Activated CD4-positive, alpha-beta T cell treated with anti-CD3 and anti-CD28 coated beads, Interleukin-2, amount 10 ng/mL, durations not matched to agents 7 days and 5 days (primary cell): ENCODE measurements at regions not wholly inside any gene's neighbourhood (a gene's known extent, or its start where the extent isn't known, plus 50 kb on each side); places are given as distances from the start of the nearest gene placed in this dataset.

ENCODE experiments used
- CTCF ChIA-PET: fragments of 350-600 bp; sonication (Branson Sonifier 250); formaldehyde crosslinking; loops from one replicate; lab custom pipeline; 2021; ENCODE audit warnings: antibody characterized with exemption; lab: Charles Lee
- POLR2A ChIA-PET: fragments of 350-600 bp; sonication (Branson Sonifier 250); formaldehyde crosslinking; loops from one replicate; lab custom pipeline; 2021; ENCODE audit warnings: antibody characterized with exemption; lab: Charles Lee
- DNase-seq: peaks from one replicate; pipeline ENCODE4 v3.0.0-alpha.2; 2020
- H3K27ac Mint-ChIP-seq: one replicate; pipeline ENCODE4 v1.8.0; 2021; ENCODE audit warnings: mild to moderate bottlenecking, moderate library complexity, mixed read lengths
- H3K27me3 Mint-ChIP-seq: one replicate; pipeline ENCODE4 v1.8.0; 2021; ENCODE audit warnings: mixed read lengths
- H3K36me3 Mint-ChIP-seq: one replicate; pipeline ENCODE4 v1.8.0; 2021; ENCODE audit warnings: low read depth, mixed read lengths
- H3K4me1 Mint-ChIP-seq: one replicate; pipeline ENCODE4 v1.8.0; 2021; ENCODE audit warnings: mixed read lengths
- H3K4me3 Mint-ChIP-seq: one replicate; pipeline ENCODE4 v1.8.0; 2021; ENCODE audit warnings: mild to moderate bottlenecking, moderate library complexity, mixed read lengths
- H3K9me3 Mint-ChIP-seq: one replicate; pipeline ENCODE4 v1.8.0; 2021; ENCODE audit warnings: mixed read lengths

DNA sequence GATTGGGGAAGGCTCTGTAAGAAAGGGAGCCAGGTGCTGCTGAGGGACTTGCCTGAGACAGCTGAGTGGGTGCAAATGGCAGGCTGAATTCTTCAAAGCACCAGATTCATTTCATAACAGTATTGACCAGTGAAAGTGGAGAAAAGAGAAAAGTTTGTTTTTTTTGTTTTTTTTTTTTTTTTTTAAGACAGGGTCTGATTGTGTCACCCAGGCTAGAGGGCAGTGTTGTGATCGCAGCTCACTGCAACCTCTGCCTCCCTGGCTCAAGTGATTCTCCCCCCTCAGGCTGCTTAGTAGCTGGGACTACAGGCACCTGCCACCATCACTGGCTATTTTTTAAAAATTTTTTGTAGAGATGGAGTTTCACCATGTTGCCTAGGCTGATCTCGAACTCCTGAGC is 494.0 kb downstream of the MIAT start:
- DNase-seq = no peak
- ChIA-PET POLR2A (interaction anchor here (1.2 kb wide), 1 partner anchor 14 kb away, joined by 5 read pairs; no protein-coding TSS in a partner anchor), CTCF (no interaction called here)
- Mint-ChIP-seq H3K4me1 (peaks cover 4% of the 10 kb centered on the region), H3K27ac (no peak overlapping the region), H3K9me3 (peaks cover 13% of the 10 kb centered on the region), H3K4me3 (no peak overlapping the region), H3K27me3 (peaks cover 16% of the 10 kb centered on the region), H3K36me3 (no peaks in the 10 kb centered on the region)

- ChIA-PET CTCF (no interaction called here), POLR2A (interaction anchor here (1.2 kb wide), 1 partner anchor 15 kb away, joined by 5 read pairs; no protein-coding TSS in a partner anchor)
- DNase-seq = no peak
- Mint-ChIP-seq H3K4me3 (no peak overlapping the region), H3K36me3 (no peaks in the 10 kb centered on the region), H3K27ac (no peak overlapping the region), H3K4me1 (peaks cover 4% of the 10 kb centered on the region), H3K9me3 (peaks cover 13% of the 10 kb centered on the region), H3K27me3 (peaks cover 16% of the 10 kb centered on the region)
Measured at GRCh38 chr22:27152033-27152432, 494.6 kb downstream of the MIAT start.

GRCh38 chr22:27152883-27153282 is 495.5 kb downstream of the MIAT start:
- ChIA-PET POLR2A (no interaction called here), CTCF (no interaction called here)
- H3K27me3 Mint-ChIP-seq = peaks cover 16% of the 10 kb centered on the region
- H3K27ac Mint-ChIP-seq = no peak overlapping the region
- H3K9me3 Mint-ChIP-seq = peaks cover 13% of the 10 kb centered on the region
- no peaks in the 10 kb centered on the region for H3K36me3 Mint-ChIP-seq
- no peak for DNase-seq
- no peak overlapping the region for H3K4me3 Mint-ChIP-seq
- H3K4me1 Mint-ChIP-seq = peaks cover 4% of the 10 kb centered on the region

DNA sequence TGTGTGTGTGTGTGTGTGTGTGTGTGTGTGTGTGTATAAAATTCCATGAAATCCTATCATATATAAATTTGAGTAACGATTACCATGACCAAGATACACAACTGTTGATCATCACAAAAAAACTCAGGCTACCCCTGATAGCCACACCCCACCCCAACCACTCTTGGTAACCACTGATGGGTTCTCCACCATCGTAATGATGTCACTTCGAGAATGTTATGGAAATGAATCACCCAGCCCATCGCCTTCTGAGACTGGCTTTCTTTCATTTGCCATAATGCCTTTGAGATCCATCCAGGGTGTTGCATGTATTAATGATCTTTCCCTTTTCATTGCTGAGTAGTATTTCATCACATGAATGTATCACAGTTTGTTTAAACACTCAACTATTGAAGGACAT is 496.0 kb downstream of the MIAT start:
- Mint-ChIP-seq H3K4me3 (no peak overlapping the region), H3K27me3 (peaks cover 16% of the 10 kb centered on the region), H3K36me3 (no peaks in the 10 kb centered on the region), H3K9me3 (peaks cover 13% of the 10 kb centered on the region), H3K4me1 (peaks cover 4% of the 10 kb centered on the region), H3K27ac (no peak overlapping the region)
- POLR2A ChIA-PET = no interaction called here
- no peak for DNase-seq
- CTCF ChIA-PET = no interaction called here

DNA sequence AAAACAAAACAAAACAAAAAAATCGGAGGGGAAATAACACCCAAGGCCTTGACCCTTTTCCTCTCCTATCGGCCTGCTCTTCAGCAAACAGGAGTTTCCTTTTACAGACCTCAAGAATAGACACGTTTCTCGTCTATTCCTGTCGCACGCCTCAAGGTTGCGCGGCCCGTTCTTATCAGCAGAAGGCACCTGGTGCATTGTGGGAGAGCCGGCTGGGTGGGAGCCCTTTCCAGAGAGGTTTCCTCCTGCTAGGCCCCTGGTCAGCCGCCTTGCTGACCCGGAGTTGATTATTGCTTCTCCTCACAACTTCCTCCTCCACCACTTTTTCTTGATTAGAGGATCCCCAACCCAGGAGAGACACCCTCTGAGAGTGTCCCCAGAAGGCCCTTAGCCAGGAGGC is 497.3 kb downstream of the MIAT start:
- POLR2A ChIA-PET = no interaction called here
- peaks cover 4% of the 10 kb centered on the region for H3K4me1 Mint-ChIP-seq

GRCh38 chr22:27156821-27157489 is 499.6 kb downstream of the MIAT start:
- Mint-ChIP-seq H3K27ac (no peak overlapping the region), H3K4me1 (no peaks in the 10 kb centered on the region), H3K4me3 (no peak overlapping the region), H3K36me3 (no peaks in the 10 kb centered on the region), H3K27me3 (peaks cover 2% of the 10 kb centered on the region), H3K9me3 (peaks cover 4% of the 10 kb centered on the region)
- CTCF ChIA-PET = no interaction called here
- no peak for DNase-seq
- POLR2A ChIA-PET = no interaction called here

More for the DNA sequence above, 497.3 kb downstream of the MIAT start:
- Mint-ChIP-seq H3K36me3 (no peaks in the 10 kb centered on the region), H3K27ac (no peak overlapping the region), H3K4me3 (no peak overlapping the region), H3K9me3 (peaks cover 4% of the 10 kb centered on the region), H3K27me3 (peaks cover 14% of the 10 kb centered on the region)
- CTCF ChIA-PET = no interaction called here
- DNase-seq = no peak

DNA sequence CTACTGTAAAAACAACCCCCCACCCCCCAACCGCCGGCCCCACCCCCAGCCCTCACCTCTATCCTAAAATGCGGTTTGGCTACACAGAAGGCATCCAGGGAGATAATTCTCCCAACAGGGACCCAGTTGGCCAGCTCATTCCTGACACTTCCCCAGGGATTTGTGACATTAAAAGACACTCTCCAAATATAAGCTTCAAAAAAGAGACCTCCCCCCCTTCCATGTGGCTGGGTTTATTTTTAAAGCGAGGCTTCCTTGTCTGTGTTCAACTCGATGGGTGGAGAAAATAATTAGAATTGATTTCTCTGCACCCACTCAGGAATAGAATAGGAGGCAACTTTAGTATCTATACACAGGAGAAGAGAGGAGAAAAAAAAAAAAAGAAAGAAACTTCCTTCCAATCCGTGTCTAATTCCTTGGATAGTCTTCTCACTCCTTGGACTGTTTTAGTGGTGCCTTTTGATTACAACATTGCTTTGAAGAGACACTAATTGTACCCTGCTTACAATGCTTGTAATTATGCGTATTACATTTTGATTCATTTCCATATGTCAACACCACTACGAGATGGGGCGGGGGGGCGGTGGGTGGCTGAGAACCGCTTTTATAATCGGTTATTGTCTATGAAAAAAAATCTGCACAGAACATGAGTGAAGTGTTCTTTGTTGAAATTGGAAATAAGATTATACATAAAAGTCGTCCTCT is 500.4 kb downstream of the MIAT start:
- no peak overlapping the region for H3K27ac Mint-ChIP-seq
- H3K36me3 Mint-ChIP-seq = no peaks in the 10 kb centered on the region
- H3K9me3 Mint-ChIP-seq = peaks cover 4% of the 10 kb centered on the region
- ChIA-PET CTCF (no interaction called here), POLR2A (no interaction called here)
- no peak overlapping the region for H3K4me3 Mint-ChIP-seq
- DNase-seq = no peak
- no peaks in the 10 kb centered on the region for H3K4me1 Mint-ChIP-seq
- peaks cover 2% of the 10 kb centered on the region for H3K27me3 Mint-ChIP-seq

DNA sequence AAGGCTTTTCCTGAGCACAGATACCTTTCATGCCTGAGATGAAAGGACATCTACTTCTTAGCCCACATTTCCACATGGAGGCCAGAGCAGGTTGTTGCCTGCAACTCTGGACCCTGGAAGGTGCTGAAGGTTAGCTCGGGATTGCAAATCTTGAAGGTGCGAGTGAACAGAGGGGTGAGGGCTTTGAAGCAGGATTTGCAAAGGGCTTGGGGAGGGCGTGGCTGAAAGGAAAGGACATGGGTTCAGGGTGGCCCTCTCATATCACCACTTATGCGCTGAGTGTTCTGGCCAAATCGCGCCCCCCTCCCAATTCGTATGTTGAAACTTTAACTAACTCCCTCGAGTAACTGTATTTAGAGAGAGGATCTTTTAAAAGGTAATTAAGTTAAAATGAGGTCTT is 501.6 kb downstream of the MIAT start:
- Mint-ChIP-seq H3K4me1 (no peaks in the 10 kb centered on the region), H3K4me3 (no peak overlapping the region), H3K36me3 (no peaks in the 10 kb centered on the region), H3K9me3 (no peaks in the 10 kb centered on the region), H3K27ac (no peak overlapping the region), H3K27me3 (no peaks in the 10 kb centered on the region)
- POLR2A ChIA-PET = no interaction called here
- CTCF ChIA-PET = no interaction called here
- DNase-seq = no peak

DNA sequence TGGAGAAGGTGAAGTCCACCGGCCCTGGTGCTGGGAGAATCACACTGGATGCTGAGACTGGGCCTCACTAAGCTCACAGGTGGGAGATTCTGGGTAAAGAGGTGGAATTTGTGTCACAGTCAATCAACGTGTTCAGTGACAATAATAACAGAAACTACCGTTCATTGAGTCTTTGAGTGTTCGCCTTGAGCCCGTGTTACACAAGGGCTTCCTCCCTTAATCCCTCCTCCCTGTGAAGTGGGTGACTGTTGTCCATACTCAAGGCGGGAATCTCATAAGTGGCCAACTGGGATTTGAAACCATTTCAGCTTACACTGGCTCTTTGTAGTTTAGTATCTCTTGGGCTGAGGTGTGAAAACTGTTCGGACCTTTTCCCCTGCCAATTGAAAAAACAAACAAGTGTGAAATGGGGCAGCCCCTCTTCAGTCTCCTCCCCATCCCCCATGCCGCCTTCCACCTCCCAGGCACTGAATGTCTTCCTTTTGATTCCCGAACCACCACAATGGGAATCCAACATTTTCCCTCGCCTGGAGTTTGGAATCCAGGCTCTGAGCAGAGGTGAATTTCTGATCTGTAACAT is 502.4 kb downstream of the MIAT start:
- Mint-ChIP-seq H3K36me3 (no peaks in the 10 kb centered on the region), H3K4me3 (no peak overlapping the region), H3K9me3 (no peaks in the 10 kb centered on the region), H3K27ac (no peak overlapping the region), H3K27me3 (no peaks in the 10 kb centered on the region), H3K4me1 (no peaks in the 10 kb centered on the region)
- no peak for DNase-seq
- ChIA-PET CTCF (no interaction called here), POLR2A (no interaction called here)

DNA sequence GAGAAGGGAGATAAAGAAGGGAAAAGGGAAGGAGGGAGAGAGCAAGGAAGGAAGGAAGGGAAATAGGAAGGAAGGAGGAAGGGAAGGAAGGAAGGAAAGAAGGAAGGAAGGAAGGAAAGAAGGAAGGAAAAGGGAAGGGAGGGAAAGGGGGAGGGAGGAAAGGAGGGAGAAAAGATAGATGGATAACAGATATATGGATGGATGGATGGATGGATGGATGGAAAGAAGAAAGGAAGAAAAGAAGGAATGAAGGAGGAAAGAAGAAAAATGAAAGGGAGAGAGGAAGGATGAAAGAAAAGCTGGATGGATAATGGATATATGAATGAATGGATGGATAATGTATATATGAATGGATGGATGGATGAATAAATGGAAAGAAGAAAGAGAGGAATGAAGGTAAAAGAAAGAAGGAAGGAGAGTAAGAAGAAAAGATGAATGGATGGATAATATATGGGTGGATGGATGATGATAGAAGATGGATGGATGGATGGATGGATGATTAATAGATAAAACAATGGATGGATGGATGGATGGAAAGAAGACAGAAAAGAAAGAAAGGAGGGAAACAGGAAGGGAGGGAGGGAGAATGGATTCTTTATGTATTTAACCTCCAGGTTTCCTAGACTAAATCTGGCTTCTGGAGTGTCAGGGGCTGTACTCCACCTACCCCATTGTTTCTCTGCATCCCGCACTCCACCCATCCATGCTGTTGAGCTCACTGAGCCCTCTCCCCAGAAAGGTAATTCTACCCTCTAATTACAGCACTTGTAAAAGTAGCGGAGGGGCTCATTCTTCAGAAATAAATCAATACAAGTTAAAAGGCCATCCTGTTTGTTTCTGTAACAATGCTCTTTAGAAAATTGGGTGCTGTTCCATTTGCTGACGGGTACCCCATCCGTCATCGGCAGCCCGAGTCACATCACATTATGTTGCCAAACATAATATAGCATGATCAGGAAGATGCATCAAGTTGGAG is 506.1 kb downstream of the MIAT start:
- Mint-ChIP-seq H3K27me3 (no peaks in the 10 kb centered on the region), H3K27ac (no peak overlapping the region), H3K4me1 (no peaks in the 10 kb centered on the region), H3K9me3 (no peaks in the 10 kb centered on the region), H3K4me3 (no peak overlapping the region), H3K36me3 (no peaks in the 10 kb centered on the region)
- ChIA-PET POLR2A (no interaction called here), CTCF (no interaction called here)
- DNase-seq = no peak

DNA sequence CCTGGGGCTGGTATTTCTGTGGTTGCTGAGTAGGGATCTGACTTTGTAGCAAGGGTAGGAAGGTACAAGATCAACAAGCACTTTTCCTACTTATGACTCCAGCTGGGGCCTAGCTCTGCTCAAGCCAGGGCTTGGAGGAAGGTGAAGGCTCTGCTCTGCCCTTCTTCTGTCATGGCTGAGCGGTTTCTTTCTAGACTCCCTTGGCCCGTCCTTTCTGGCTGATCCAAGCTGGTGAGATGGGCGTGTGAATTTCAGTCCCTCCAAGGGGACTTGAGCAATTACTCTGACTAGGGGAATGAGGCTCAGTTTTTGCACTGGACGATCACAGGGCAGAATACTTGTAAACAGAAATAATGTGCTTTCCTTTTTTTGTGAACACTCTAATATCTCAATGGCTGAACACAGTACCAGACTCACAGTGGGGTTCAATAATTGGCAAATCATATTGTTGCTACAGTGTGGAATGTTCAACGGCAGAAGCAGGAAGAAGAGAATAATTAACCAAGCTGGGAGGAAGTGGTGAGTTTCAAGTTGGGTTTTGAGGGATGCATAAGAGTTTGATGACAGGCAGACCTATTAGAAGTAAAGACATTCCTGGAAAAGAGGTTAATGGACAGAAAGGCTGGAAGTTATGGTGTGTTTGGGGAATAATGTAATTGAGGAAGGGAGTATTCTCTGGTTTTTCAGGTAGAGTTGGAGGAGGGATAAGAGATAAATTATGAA is 507.6 kb downstream of the MIAT start:
- H3K27me3 Mint-ChIP-seq = no peaks in the 10 kb centered on the region
- no peaks in the 10 kb centered on the region for H3K36me3 Mint-ChIP-seq
- H3K4me1 Mint-ChIP-seq = no peaks in the 10 kb centered on the region
- no peak overlapping the region for H3K4me3 Mint-ChIP-seq
- CTCF ChIA-PET = no interaction called here
- no peaks in the 10 kb centered on the region for H3K9me3 Mint-ChIP-seq
- POLR2A ChIA-PET = no interaction called here
- DNase-seq = no peak
- no peak overlapping the region for H3K27ac Mint-ChIP-seq

DNA sequence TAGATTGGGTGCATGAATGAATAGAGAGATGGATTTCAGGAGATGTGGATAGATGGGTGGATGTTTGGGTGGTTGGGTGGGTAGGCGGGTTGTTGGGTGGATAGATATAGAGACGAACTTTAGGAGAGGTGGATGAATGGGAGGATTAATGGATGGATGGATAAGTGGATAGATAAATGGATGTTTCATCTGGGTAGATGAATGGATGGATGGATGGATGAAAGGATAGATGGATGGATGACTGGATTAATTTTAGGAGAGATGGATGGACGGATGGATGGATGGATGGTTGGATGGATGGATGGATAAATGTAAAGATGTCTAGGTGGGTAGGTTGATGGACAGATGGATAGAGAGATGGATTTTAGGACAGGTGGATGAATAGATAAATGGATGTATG is 511.3 kb downstream of the MIAT start:
- Mint-ChIP-seq H3K4me3 (no peak overlapping the region), H3K4me1 (no peaks in the 10 kb centered on the region), H3K27me3 (no peaks in the 10 kb centered on the region), H3K36me3 (no peaks in the 10 kb centered on the region), H3K9me3 (no peaks in the 10 kb centered on the region), H3K27ac (no peak overlapping the region)
- ChIA-PET POLR2A (no interaction called here), CTCF (no interaction called here)
- DNase-seq = no peak
